K562 (cell line): ENCODE measurements at regions not wholly inside any gene's neighbourhood (a gene's known extent, or its start where the extent isn't known, plus 50 kb on each side); places are given as distances from the start of the nearest gene placed in this dataset.

ENCODE experiments used
- ATAC-seq: fragments of 200-7000 bp; cut with Tn5 transposase; 3 replicates; pipeline ENCODE4 v1.9.1; 2020; ENCODE audit warnings: moderate library complexity
- BruUV-seq: library from RNA; stranded (reverse); fragments of 400-500 nt; replicated peaks from 2 replicates; lab custom pipeline; 2021; lab: Mats Ljungman, UMichigan
- CTCF ChIA-PET: fragments of 300-600 bp; formaldehyde crosslinking; extraction: SDS; loops from one replicate; lab custom pipeline; 2021; ENCODE audit warnings: low intra/inter-chr PET ratio; lab: Yijun Ruan, JAX
- POLR2A ChIA-PET: fragments of 300-600, 350-650 bp; sonication (Branson Sonifier 250); formaldehyde crosslinking; extraction: SDS; loops from one replicate; lab custom pipeline; 2021; ENCODE audit warnings: antibody characterized with exemption, inconsistent platforms; lab: Yijun Ruan, JAX
- DNase-seq, 4 experiments: peaks; one replicate each; pipeline versions ENCODE4 v3.0.0 to v3.0.0-alpha.2; 2011 to 2018; ENCODE audit warnings: low spot score in 3 of 4, mixed read lengths in 3 of 4; ENCODE audit errors: extremely low read depth in 1 of 4
- FAIRE-seq: peaks from 2 replicates; lab custom pipeline; 2011; peaks lifted over from hg19 to GRCh38; lab: Jason Lieb, UNC
- H2AFZ ChIP-seq: 2 replicates; pipeline ENCODE4 v1.6.0; 2011; ENCODE audit warnings: low read depth, low read length, control low read depth, inconsistent platforms
- H3K27ac ChIP-seq: fragments of 200-600 bp; 3 replicates; pipeline ENCODE4 v1.8.0; 2011; ENCODE audit warnings: low read depth, mild to moderate bottlenecking, control low read depth, inconsistent platforms, low read length, moderate library complexity, mixed read lengths; ENCODE audit errors: extremely low read depth
- H3K27me3 ChIP-seq, 2 experiments: fragments of 300-600 bp in 1 of 2; 2 replicates in 1 of 2; 3 replicates in 1 of 2; pipeline versions ENCODE4 v1.6.0 to v1.8.0; 2011; ENCODE audit warnings: inconsistent platforms in 2 of 2, low read length in 2 of 2, mild to moderate bottlenecking in 1 of 2, mixed read lengths in 1 of 2, moderate library complexity in 1 of 2; ENCODE audit not compliant: control insufficient read depth in 2 of 2, insufficient read depth in 2 of 2
- H3K36me3 ChIP-seq: fragments of 300-600 bp; 3 replicates; pipeline ENCODE4 v1.8.0; 2011; ENCODE audit warnings: mild to moderate bottlenecking, low read length, inconsistent platforms; ENCODE audit not compliant: control insufficient read depth, insufficient read depth
- H3K4me1 ChIP-seq, 2 experiments: fragments of 200-600 bp in 1 of 2; replicated peaks in 1 of 2; 2 replicates in 1 of 2; 3 replicates in 1 of 2; pipeline versions ENCODE4 v1.5.1 to v1.8.0; 2011; ENCODE audit warnings: inconsistent platforms in 2 of 2, low read length in 2 of 2, mild to moderate bottlenecking in 1 of 2, mixed read lengths in 1 of 2, moderate library complexity in 1 of 2; ENCODE audit not compliant: control insufficient read depth in 2 of 2, insufficient read depth in 2 of 2
- H3K4me2 ChIP-seq: 2 replicates; pipeline ENCODE4 v1.6.1; 2011; ENCODE audit warnings: low read length, control low read depth, inconsistent platforms, mixed read lengths; ENCODE audit not compliant: insufficient read depth
- H3K4me3 ChIP-seq: fragments of 200-600 bp; sonication (generic), shearing (Covaris generic); 2 replicates; pipeline ENCODE4 v1.5.1; 2016; ENCODE audit warnings: control low read depth, inconsistent platforms
- H3K79me2 ChIP-seq: fragments of 200-600 bp; 3 replicates; pipeline ENCODE4 v1.8.0; 2011; ENCODE audit warnings: low read length, inconsistent platforms; ENCODE audit not compliant: control insufficient read depth, insufficient read depth
- H3K9ac ChIP-seq, 2 experiments: 2 replicates each; pipeline versions ENCODE4 v1.6.0 to v1.6.1; 2011; ENCODE audit warnings: low read depth in 2 of 2, low read length in 2 of 2, control low read depth in 1 of 2, inconsistent platforms in 1 of 2, mild to moderate bottlenecking in 1 of 2, mixed read lengths in 1 of 2; ENCODE audit not compliant: insufficient read depth in 1 of 2
- H3K9me1 ChIP-seq: one replicate; pipeline ENCODE4 v1.6.0; 2011; ENCODE audit warnings: inconsistent platforms, mild to moderate bottlenecking, low read length, moderate library complexity; ENCODE audit not compliant: control insufficient read depth, insufficient read depth
- H3K9me3 ChIP-seq: replicated peaks from 2 replicates; pipeline ENCODE4 v1.5.1; 2011; ENCODE audit warnings: low read depth, low read length, inconsistent platforms; ENCODE audit not compliant: control insufficient read depth, insufficient read depth
- H4K20me1 ChIP-seq: replicated peaks from 2 replicates; pipeline ENCODE4 v1.6.1; 2011; ENCODE audit warnings: low read length, inconsistent platforms, mixed read lengths; ENCODE audit not compliant: control insufficient read depth, insufficient read depth
- AFF1 ChIP-seq, 2 experiments: fragments of 450-650 bp; IDR thresholded peaks; 2 replicates each; pipeline ENCODE4 v1.6.1; 2018; ENCODE audit warnings: mild to moderate bottlenecking in 2 of 2, low read depth in 1 of 2; ENCODE audit not compliant: partially characterized antibody in 2 of 2
- EHMT2 ChIP-seq: fragments of 450-650 bp; IDR thresholded peaks from 2 replicates; pipeline ENCODE4 v1.6.1; 2018; ENCODE audit warnings: antibody characterized with exemption
- KLF1 ChIP-seq: fragments of 450-650 bp; IDR thresholded peaks from 2 replicates; pipeline ENCODE4 v1.6.1; 2016; ENCODE audit warnings: missing genetic modification characterization, missing compliant biosample characterization
- MCM7 ChIP-seq, 2 experiments: fragments of 450-650 bp; IDR thresholded peaks; 2 replicates each; pipeline ENCODE4 v1.6.1; 2016 to 2018
- MIER1 ChIP-seq: fragments of 450-650 bp; IDR thresholded peaks from 2 replicates; pipeline ENCODE4 v1.6.1; 2016; ENCODE audit warnings: antibody characterized with exemption, mild to moderate bottlenecking, low read depth
- RFX1 ChIP-seq: fragments of 450-650 bp; IDR thresholded peaks from 2 replicates; pipeline ENCODE4 v1.6.1; 2016; ENCODE audit warnings: mild to moderate bottlenecking, moderate library complexity
- ZNF766 ChIP-seq: fragments of 200-800 bp; sonication (Bioruptor generic); conservative IDR thresholded peaks from 2 replicates; pipeline ENCODE4 v1.6.1; 2016; ENCODE audit warnings: missing genetic modification characterization, missing compliant biosample characterization
- WGBS: fragments of 100-300 bp; shearing (Covaris generic); methylation state at CpG from one replicate; pipeline ENCODE4 v1.1.6; 2016; ENCODE audit warnings: low coverage, mixed read lengths; ENCODE audit not compliant: insufficient coverage; ENCODE audit errors: missing lambda C conversion rate; 5-methylcytosine and 5-hydroxymethylcytosine counted together
- in situ Hi-C: fragments of 300-500 bp; cut with MboI; formaldehyde crosslinking; loops from 4 replicates; pipeline ENCODE4 v1.15.0; 2018; ENCODE audit warnings: inconsistent platforms, mixed read lengths
- intact Hi-C: fragments of 100-400 bp; cut with micrococcal nuclease; formaldehyde crosslinking; loops from 2 replicates; pipeline ENCODE4 v1.14.2; 2022
- TF ChIP-seq, protein P1 (sequence below): sonication (generic); formaldehyde crosslinking; IDR thresholded peaks from 2 replicates; pipeline ENCODE4 v1.8.0; 2022; ENCODE audit warnings: missing genetic modification reagents, mild to moderate bottlenecking, moderate library complexity, borderline replicate concordance
- TF ChIP-seq, protein P2 (sequence below): fragments of 450-650 bp; IDR thresholded peaks from 2 replicates; pipeline ENCODE4 v1.6.1; 2016; ENCODE audit warnings: mild to moderate bottlenecking

- ATAC-seq, result peak; percentile 85
- WGBS, result 3% methylated on average over 9 of the region's 9 CpGs
- TF ChIP-seq RFX1 (peak; percentile 31; the same call in 1 of the 2 replicates), MIER1 (peak; percentile 95), MCM7 (IDR thresholded peaks at IDR 0.05) (no peak), EHMT2 (peak; percentile 97), KLF1 (tag) (no peak), AFF1 (IDR thresholded peaks at IDR 0.05; ENCODE audit: low read depth in 1 of 2, partially characterized antibody in 2 of 2) (peak in 1 of 2 experiments; percentile 75), ZNF766 (CRISPR knock-in tag) (peak; percentile 55; the same call in 1 of the 2 replicates)
- TF ChIP-seq, protein P1, sequence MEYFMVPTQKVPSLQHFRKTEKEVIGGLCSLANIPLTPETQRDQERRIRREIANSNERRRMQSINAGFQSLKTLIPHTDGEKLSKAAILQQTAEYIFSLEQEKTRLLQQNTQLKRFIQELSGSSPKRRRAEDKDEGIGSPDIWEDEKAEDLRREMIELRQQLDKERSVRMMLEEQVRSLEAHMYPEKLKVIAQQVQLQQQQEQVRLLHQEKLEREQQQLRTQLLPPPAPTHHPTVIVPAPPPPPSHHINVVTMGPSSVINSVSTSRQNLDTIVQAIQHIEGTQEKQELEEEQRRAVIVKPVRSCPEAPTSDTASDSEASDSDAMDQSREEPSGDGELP (CRISPR knock-in tag), result peak; percentile 67
- TF ChIP-seq, protein P2, sequence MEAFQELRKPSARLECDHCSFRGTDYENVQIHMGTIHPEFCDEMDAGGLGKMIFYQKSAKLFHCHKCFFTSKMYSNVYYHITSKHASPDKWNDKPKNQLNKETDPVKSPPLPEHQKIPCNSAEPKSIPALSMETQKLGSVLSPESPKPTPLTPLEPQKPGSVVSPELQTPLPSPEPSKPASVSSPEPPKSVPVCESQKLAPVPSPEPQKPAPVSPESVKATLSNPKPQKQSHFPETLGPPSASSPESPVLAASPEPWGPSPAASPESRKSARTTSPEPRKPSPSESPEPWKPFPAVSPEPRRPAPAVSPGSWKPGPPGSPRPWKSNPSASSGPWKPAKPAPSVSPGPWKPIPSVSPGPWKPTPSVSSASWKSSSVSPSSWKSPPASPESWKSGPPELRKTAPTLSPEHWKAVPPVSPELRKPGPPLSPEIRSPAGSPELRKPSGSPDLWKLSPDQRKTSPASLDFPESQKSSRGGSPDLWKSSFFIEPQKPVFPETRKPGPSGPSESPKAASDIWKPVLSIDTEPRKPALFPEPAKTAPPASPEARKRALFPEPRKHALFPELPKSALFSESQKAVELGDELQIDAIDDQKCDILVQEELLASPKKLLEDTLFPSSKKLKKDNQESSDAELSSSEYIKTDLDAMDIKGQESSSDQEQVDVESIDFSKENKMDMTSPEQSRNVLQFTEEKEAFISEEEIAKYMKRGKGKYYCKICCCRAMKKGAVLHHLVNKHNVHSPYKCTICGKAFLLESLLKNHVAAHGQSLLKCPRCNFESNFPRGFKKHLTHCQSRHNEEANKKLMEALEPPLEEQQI, result 0 out of 2 replicates have a peak, but pooled peaks have one; percentile 47
These were observed 120.7 kb upstream of the LINGO1 start for GRCh38 chr15:77753281-77753873.

More at GRCh38 chr15:77753281-77753873, 120.7 kb upstream of the LINGO1 start:
- H3K9me1 ChIP-seq, result no peaks in the 10 kb centered on the region
- H3K27ac ChIP-seq, result no peak overlapping the region
- H3K4me3 ChIP-seq, result no peak overlapping the region
- intact Hi-C loops, result no loop called here
- peak; percentile 57 to 67 (median 62) for DNase-seq
- in situ Hi-C loops, result no loop called here
- no peak overlapping the region for H2AFZ ChIP-seq
- no peaks in the 10 kb centered on the region for H3K79me2 ChIP-seq
- ChIA-PET POLR2A (interaction anchor here (0.5 to 0.6 kb wide), 2 partner anchors 25 to 69 kb away, joined by 3 read pairs; no protein-coding TSS in a partner anchor), CTCF (no interaction called here)
- no TSS peak for BruUV-seq
- no peak overlapping the region for H3K9ac ChIP-seq
- no peaks in the 10 kb centered on the region for H3K9me3 ChIP-seq
- no peaks in the 10 kb centered on the region for H3K27me3 ChIP-seq
- peak; percentile 29 for FAIRE-seq
- peaks cover 0 to 12% of the 10 kb centered on the region in 2 experiments; a peak in 3 of 5 replicates for H3K4me1 ChIP-seq
- no peak overlapping the region for H3K4me2 ChIP-seq
- H3K36me3 ChIP-seq, result no peaks in the 10 kb centered on the region
- H4K20me1 ChIP-seq, result peaks cover 7% of the 10 kb centered on the region
